ENCODE measurements at regions not wholly inside any gene's neighbourhood (a gene's known extent, or its start where the extent isn't known, plus 50 kb on each side); places are given as distances from the start of the nearest gene placed in this dataset.

DNA sequence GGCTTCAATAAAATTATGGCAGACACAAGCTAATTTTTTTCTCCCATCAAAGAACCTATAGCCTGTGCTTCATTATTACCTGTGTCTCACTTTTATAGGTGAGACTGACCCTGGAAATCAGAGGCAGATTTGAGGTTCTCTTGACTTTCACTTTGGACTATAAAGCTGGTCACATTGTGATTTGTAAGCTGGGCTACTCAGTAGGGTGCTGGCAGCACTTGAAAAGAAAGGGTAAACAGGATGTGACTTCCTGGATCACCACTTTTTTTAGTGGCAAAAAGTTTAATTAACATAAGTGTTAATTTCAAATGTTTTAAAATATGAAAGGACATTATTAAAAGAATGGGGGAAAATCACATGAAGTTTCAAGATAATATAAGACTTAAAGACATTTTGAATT is 50.6 kb upstream of the GATB start:
- Mint-ChIP-seq H3K36me3 (ENCODE audit: insufficient read depth, unreplicated experiment) (no peaks in the 10 kb centered on the region), H3K27me3 (ENCODE audit: insufficient read depth, unreplicated experiment) (no peaks in the 10 kb centered on the region), H3K9me3 (ENCODE audit: unreplicated experiment) (peaks cover 1% of the 10 kb centered on the region), H3K4me3 (ENCODE audit: unreplicated experiment) (peak overlapping the region; percentile 65), H3K27ac (ENCODE audit: unreplicated experiment) (no peak overlapping the region), H3K4me1 (ENCODE audit: low read depth, unreplicated experiment) (no peaks in the 10 kb centered on the region)
- ChIA-PET CTCF (no interaction called here), POLR2A (no interaction called here)
- no peak for DNase-seq
- intact Hi-C loops (cut with micrococcal nuclease; ENCODE audit: unreplicated experiment), result no loop called here
- Histone ChIP-seq H3K9me3 (0 out of 2 replicates have a peak, but pooled peaks cover 4% of the 10 kb centered on the region), H3K27me3 (replicated peaks; ENCODE audit: control insufficient read depth, insufficient read depth, low read length) (no peaks in the 10 kb centered on the region), H3K36me3 (ENCODE audit: control insufficient read depth, insufficient read depth, low read length) (no peaks in the 10 kb centered on the region), H3K4me1 (peaks cover 9% of the 10 kb centered on the region), H3K4me3 (ENCODE audit: low read depth, low read length) (peak overlapping the region; percentile 38)
- TF ChIP-seq, protein P1, sequence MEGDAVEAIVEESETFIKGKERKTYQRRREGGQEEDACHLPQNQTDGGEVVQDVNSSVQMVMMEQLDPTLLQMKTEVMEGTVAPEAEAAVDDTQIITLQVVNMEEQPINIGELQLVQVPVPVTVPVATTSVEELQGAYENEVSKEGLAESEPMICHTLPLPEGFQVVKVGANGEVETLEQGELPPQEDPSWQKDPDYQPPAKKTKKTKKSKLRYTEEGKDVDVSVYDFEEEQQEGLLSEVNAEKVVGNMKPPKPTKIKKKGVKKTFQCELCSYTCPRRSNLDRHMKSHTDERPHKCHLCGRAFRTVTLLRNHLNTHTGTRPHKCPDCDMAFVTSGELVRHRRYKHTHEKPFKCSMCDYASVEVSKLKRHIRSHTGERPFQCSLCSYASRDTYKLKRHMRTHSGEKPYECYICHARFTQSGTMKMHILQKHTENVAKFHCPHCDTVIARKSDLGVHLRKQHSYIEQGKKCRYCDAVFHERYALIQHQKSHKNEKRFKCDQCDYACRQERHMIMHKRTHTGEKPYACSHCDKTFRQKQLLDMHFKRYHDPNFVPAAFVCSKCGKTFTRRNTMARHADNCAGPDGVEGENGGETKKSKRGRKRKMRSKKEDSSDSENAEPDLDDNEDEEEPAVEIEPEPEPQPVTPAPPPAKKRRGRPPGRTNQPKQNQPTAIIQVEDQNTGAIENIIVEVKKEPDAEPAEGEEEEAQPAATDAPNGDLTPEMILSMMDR (IDR thresholded peaks at IDR 0.05; ENCODE audit: insufficient read depth in 1 of 2, low read depth in 1 of 2, low read length in 1 of 2, severe bottlenecking in 1 of 2, unreplicated experiment in 1 of 2), result no peak
- no TSS peak for BruUV-seq (replicated peaks)

All from Caco-2 (cell line).